ENCODE measurements at regions not wholly inside any gene's neighbourhood (a gene's known extent, or its start where the extent isn't known, plus 50 kb on each side); places are given as distances from the start of the nearest gene placed in this dataset.
"Not testable (repeated sequence)": the region's sequence is repeated elsewhere in the genome, so short reads cannot be mapped to it uniquely, and the experiment has no call there.

- TF ChIP-seq, protein P1, sequence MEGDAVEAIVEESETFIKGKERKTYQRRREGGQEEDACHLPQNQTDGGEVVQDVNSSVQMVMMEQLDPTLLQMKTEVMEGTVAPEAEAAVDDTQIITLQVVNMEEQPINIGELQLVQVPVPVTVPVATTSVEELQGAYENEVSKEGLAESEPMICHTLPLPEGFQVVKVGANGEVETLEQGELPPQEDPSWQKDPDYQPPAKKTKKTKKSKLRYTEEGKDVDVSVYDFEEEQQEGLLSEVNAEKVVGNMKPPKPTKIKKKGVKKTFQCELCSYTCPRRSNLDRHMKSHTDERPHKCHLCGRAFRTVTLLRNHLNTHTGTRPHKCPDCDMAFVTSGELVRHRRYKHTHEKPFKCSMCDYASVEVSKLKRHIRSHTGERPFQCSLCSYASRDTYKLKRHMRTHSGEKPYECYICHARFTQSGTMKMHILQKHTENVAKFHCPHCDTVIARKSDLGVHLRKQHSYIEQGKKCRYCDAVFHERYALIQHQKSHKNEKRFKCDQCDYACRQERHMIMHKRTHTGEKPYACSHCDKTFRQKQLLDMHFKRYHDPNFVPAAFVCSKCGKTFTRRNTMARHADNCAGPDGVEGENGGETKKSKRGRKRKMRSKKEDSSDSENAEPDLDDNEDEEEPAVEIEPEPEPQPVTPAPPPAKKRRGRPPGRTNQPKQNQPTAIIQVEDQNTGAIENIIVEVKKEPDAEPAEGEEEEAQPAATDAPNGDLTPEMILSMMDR (IDR thresholded peaks at IDR 0.05; ENCODE audit: insufficient read depth, low read depth, low read length), result not testable (repeated sequence)
- not testable (repeated sequence) for TF ChIP-seq EZH2 (IDR thresholded peaks at IDR 0.05; ENCODE audit: insufficient read depth, low read length)
Measured at GRCh38 chr9:38921253-38921652, 201.3 kb upstream of the FAM240B start.
